Keratinocyte (primary cell): ENCODE measurements at regions not wholly inside any gene's neighbourhood (a gene's known extent, or its start where the extent isn't known, plus 50 kb on each side); places are given as distances from the start of the nearest gene placed in this dataset.

Experiments used
- DNase-seq: peaks from one replicate; pipeline ENCODE4 v3.0.0-alpha.2; 2011; ENCODE audit warnings: low read depth, missing footprints, low spot score
- FAIRE-seq: peaks from 2 replicates; lab custom pipeline; 2011; peaks lifted over from hg19 to GRCh38; lab: Jason Lieb, UNC
- H2AFZ ChIP-seq: 2 replicates; pipeline ENCODE4 v1.6.0; 2012; ENCODE audit warnings: low read length, control low read depth, inconsistent platforms; ENCODE audit not compliant: control insufficient read depth
- H3K27ac ChIP-seq: 2 replicates; pipeline ENCODE4 v1.5.1; 2011; ENCODE audit warnings: low read length; ENCODE audit not compliant: control insufficient read depth, insufficient read depth
- H3K27me3 ChIP-seq: 3 replicates; pipeline ENCODE4 v1.6.0; 2011; ENCODE audit warnings: low read length; ENCODE audit not compliant: control insufficient read depth, insufficient read depth; ENCODE audit errors: extremely low read depth
- H3K36me3 ChIP-seq, 2 experiments: 2 replicates in 1 of 2; 3 replicates in 1 of 2; pipeline ENCODE4 v1.5.1; 2011; ENCODE audit warnings: low read length in 2 of 2, mild to moderate bottlenecking in 1 of 2; ENCODE audit not compliant: control insufficient read depth in 2 of 2, insufficient read depth in 2 of 2; ENCODE audit errors: extremely low read depth in 1 of 2
- H3K4me1 ChIP-seq: 3 replicates; pipeline ENCODE4 v1.5.1; 2011; ENCODE audit warnings: low read length; ENCODE audit not compliant: control insufficient read depth, insufficient read depth; ENCODE audit errors: extremely low read depth
- H3K4me2 ChIP-seq: 3 replicates; pipeline ENCODE4 v1.6.0; 2011; ENCODE audit warnings: low read depth, low read length; ENCODE audit not compliant: control insufficient read depth, insufficient read depth; ENCODE audit errors: extremely low read depth
- H3K4me3 ChIP-seq, 3 experiments: fragments of 200-600 bp in 1 of 3; sonication (generic) in 1 of 3; 2 replicates in 2 of 3; 3 replicates in 1 of 3; pipeline ENCODE4 v1.5.1; 2011 to 2016; ENCODE audit warnings: low read length in 3 of 3, mild to moderate bottlenecking in 3 of 3, control low read depth in 2 of 3, inconsistent platforms in 1 of 3, low read depth in 1 of 3, mixed read lengths in 1 of 3, mixed run types in 1 of 3, moderate library complexity in 1 of 3; ENCODE audit not compliant: control insufficient read depth in 2 of 3, insufficient read depth in 2 of 3; ENCODE audit errors: extremely low read depth in 1 of 3
- H3K79me2 ChIP-seq: 2 replicates; pipeline ENCODE4 v1.6.0; 2012; ENCODE audit warnings: low read length; ENCODE audit not compliant: control insufficient read depth, insufficient read depth
- H3K9ac ChIP-seq: 3 replicates; pipeline ENCODE4 v1.6.0; 2011; ENCODE audit warnings: low read length; ENCODE audit not compliant: control insufficient read depth, insufficient read depth; ENCODE audit errors: extremely low read depth
- H3K9me1 ChIP-seq: 3 replicates; pipeline ENCODE4 v1.6.0; 2011; ENCODE audit warnings: low read length; ENCODE audit not compliant: control insufficient read depth, insufficient read depth; ENCODE audit errors: extremely low read depth
- H3K9me3 ChIP-seq: 2 replicates; pipeline ENCODE4 v1.5.1; 2012; ENCODE audit warnings: low read depth, low read length; ENCODE audit not compliant: control insufficient read depth
- H4K20me1 ChIP-seq: 3 replicates; pipeline ENCODE4 v1.6.0; 2011; ENCODE audit warnings: low read length; ENCODE audit not compliant: control insufficient read depth, insufficient read depth; ENCODE audit errors: extremely low read depth
- CTCF ChIP-seq, 3 experiments: IDR thresholded peaks in 1 of 3; conservative IDR thresholded peaks in 1 of 3; optimal IDR thresholded peaks in 1 of 3; 2 replicates in 2 of 3; 3 replicates in 1 of 3; pipeline versions ENCODE3 to v1.5.1; 2011; ENCODE audit warnings: low read length in 3 of 3, mild to moderate bottlenecking in 3 of 3, moderate library complexity in 2 of 3, control low read depth in 1 of 3, inconsistent platforms in 1 of 3; ENCODE audit not compliant: insufficient read depth in 2 of 3; ENCODE audit errors: extremely low read depth in 1 of 3
- EZH2 ChIP-seq: IDR thresholded peaks from one replicate; pipeline ENCODE4 v1.6.1; 2012; ENCODE audit warnings: inconsistent platforms, mild to moderate bottlenecking, low read length, moderate library complexity
- dilution Hi-C: fragments of 300-500 bp; cut with MboI; formaldehyde crosslinking; loops from one replicate; pipeline ENCODE4 v1.7.0; 2020; ENCODE audit warnings: low sequenced_read_pairs; ENCODE audit not compliant: extremely low pct_ligation_motif_present

GRCh38 chr19:28456252-28456651 is 756.7 kb downstream of the UQCRFS1 start:
- no peaks in the 10 kb centered on the region for H3K79me2 ChIP-seq
- FAIRE-seq = no peak

GRCh38 chr19:28454083-28454482 is 758.9 kb downstream of the UQCRFS1 start:
- Histone ChIP-seq H3K27ac (no peak overlapping the region), H3K4me2 (no peak overlapping the region), H4K20me1 (no peaks in the 10 kb centered on the region), H3K9me3 (no peaks in the 10 kb centered on the region), H2AFZ (no peak overlapping the region), H3K4me1 (no peaks in the 10 kb centered on the region), H3K9me1 (no peaks in the 10 kb centered on the region), H3K79me2 (no peaks in the 10 kb centered on the region), H3K36me3 (no peaks in the 10 kb centered on the region), H3K9ac (no peak overlapping the region), H3K27me3 (no peaks in the 10 kb centered on the region), H3K4me3 (no peak overlapping the region)
- DNase-seq = no peak
- no peak for FAIRE-seq
- TF ChIP-seq EZH2 (no peak), CTCF (optimal IDR thresholded peaks at IDR 0.05 in 1 of 3, IDR thresholded peaks at IDR 0.05 in 1 of 3, conservative IDR thresholded peaks at IDR 0.05 in 1 of 3; ENCODE audit: extremely low read depth in 1 of 3, insufficient read depth in 2 of 3, low read length in 3 of 3) (no peak)
- dilution Hi-C loops = no loop called here

More at GRCh38 chr19:28456252-28456651, 756.7 kb downstream of the UQCRFS1 start:
- Histone ChIP-seq H4K20me1 (no peaks in the 10 kb centered on the region), H3K9ac (no peak overlapping the region), H3K4me3 (no peak overlapping the region), H3K27me3 (no peaks in the 10 kb centered on the region), H2AFZ (no peak overlapping the region), H3K9me3 (no peaks in the 10 kb centered on the region), H3K27ac (no peak overlapping the region), H3K9me1 (no peaks in the 10 kb centered on the region), H3K4me2 (no peak overlapping the region), H3K4me1 (no peaks in the 10 kb centered on the region), H3K36me3 (no peaks in the 10 kb centered on the region)
- dilution Hi-C loops = no loop called here
- TF ChIP-seq CTCF (optimal IDR thresholded peaks at IDR 0.05 in 1 of 3, IDR thresholded peaks at IDR 0.05 in 1 of 3, conservative IDR thresholded peaks at IDR 0.05 in 1 of 3; ENCODE audit: extremely low read depth in 1 of 3, insufficient read depth in 2 of 3, low read length in 3 of 3) = no peak
- no peak for TF ChIP-seq EZH2
- no peak for DNase-seq
